HG03135 (cell line): ENCODE measurements at regions not wholly inside any gene's neighbourhood (a gene's known extent, or its start where the extent isn't known, plus 50 kb on each side); places are given as distances from the start of the nearest gene placed in this dataset.
"Not testable (repeated sequence)": the region's sequence is repeated elsewhere in the genome, so short reads cannot be mapped to it uniquely, and the experiment has no call there.

Experiments used
- ATAC-seq: cut with Tn5 transposase; IDR thresholded peaks from one replicate; pipeline ENCODE4 v1.9.1; 2021; ENCODE audit warnings: mild to moderate bottlenecking, moderate library complexity; ENCODE audit not compliant: unreplicated experiment

DNA sequence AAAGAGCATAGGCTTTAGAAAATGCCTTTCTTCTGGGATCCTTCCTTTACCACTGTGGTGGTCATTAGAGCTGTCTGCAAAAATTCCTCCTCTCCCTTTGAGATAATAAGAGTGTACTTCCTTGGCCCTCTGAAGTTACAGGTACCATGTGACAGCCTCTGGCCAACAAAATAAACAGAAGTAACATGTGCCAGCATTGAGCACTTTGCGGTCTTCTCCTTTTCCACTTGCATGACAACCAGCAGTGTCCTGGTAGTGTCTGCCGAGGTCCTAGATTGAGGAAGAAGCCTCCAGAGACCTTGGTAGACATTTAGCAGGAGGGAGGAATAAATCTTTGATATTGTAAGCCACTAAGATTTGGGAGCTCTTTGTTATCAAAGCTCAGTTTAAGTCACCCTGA is 87.5 kb upstream of the ARID1B start:
- no peak for ATAC-seq

DNA sequence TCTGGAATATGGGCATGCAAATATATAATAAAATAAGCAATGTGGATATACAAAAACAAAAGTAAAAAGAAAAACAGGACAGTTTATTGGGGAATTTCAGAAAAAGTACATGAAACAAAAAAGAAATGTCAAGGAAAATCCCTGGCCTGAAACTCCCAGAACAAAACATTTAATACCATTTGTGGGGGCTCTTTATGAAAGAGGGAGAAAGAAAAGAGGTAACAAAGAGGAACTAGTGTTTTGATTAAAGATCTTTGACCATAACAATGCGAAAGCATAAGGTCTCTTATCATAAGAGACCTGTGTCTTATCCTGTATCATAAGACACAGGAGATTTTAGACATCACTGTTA is 88.6 kb upstream of the ARID1B start:
- no peak for ATAC-seq

GRCh38 chr6:156687789-156688619 is 89.2 kb upstream of the ARID1B start:
- no peak for ATAC-seq

GRCh38 chr6:156686995-156687788 is 90.0 kb upstream of the ARID1B start:
- ATAC-seq = peak; percentile 68

- ATAC-seq = peak; percentile 11
These were observed 90.7 kb upstream of the ARID1B start for GRCh38 chr6:156686301-156686994.

DNA sequence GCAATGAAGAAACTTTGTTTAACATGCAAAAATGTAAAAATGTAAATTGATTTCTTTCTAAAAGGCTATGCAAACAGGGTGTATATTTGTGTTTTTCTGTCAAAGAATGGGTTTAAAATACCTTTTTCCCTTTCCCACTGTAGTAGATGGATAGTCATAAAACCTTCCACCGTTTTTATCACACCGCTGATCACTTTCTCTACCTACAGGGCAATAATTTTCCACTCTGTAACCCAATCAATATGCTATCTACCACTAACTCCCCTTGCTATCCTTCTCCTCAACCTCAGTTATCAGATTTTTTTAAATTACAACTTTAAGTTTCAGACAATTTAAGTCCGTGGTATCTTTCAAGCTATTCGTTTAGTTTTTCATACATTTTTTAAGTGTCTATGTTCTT is 91.4 kb upstream of the ARID1B start:
- no peak for ATAC-seq

- ATAC-seq = no peak
These were observed 93.4 kb upstream of the ARID1B start for GRCh38 chr6:156683821-156684220.

DNA sequence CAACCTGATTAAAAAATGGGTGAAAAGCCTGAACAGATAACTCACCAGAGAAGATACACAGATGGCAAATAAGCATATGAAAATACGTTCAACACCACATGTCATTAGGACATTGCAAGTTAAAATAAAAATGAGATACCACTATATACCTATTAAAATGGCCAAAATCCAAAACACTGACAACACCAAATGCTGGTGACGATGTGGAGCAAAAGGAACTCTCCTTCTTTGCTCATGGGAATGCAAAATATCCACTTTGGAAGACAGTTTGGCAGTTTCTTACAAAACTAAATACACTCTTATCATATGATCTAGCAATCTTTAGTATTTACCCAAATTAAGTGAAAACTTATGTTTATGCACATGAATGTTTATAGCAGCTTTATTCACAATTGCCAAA is 100.5 kb upstream of the ARID1B start:
- ATAC-seq = no peak

DNA sequence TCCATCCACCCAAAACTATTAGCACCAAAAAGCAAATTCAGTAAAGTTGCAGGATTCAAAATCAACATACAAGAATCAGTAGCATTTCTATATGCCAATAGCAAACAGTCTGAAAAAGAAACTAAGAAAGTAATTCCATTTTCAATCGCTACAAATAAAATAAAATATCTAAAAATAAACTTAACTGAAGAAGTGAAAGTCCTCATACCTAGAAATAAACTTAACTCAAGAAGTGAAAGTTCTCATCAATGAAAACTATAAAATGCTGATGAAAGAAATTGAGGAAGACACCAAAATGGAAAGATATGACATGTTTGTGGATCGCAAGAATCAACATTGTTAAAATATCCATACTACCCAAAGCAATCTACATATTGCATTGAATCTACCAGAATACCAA is 103.0 kb upstream of the ARID1B start:
- no peak for ATAC-seq

DNA sequence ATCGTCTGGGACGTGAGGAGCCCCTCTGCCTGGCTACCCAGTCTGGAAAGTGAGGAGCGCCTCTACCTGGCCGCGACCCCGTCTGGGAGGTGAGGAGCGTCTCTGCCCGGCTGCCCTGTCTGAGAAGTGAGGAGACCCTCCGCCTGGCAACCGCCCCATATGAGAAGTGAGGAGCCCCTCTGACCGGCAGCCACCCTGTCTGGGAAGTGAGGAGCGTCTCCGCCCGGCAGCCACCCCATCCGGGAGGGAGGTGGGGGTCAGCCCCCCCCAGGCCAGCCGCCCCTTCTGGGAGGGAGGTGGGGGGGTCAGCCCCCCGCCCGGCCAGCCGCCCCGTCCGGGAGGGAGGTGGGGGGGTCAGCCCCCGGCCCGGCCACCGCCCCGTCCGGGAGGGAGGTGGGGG is 107.1 kb upstream of the ARID1B start:
- not testable (repeated sequence) for ATAC-seq

- no peak for ATAC-seq
These were observed 115.1 kb upstream of the ARID1B start for GRCh38 chr6:156662025-156662445.

GRCh38 chr6:156660389-156660788 is 116.8 kb upstream of the ARID1B start:
- no peak for ATAC-seq

DNA sequence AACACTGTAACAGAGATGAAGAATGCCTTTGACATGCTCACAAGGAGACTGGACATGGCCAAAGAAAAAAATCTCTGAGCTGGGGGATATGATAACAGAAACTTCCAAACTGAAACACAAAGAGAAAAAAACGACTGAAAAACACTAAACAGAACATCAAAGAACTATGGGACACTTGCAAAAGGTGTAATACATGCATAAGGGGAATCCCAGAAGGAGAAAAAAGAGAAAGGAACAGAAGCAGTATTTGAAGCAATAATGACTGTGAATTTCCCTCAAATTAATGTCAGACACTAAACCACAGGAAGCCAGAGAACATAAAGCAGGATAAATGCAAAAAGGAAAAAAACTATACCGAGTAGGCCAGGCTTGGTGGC is 117.4 kb upstream of the ARID1B start:
- no peak for ATAC-seq

- ATAC-seq = no peak
These were observed 118.0 kb upstream of the ARID1B start for GRCh38 chr6:156658966-156659821.

- ATAC-seq = no peak
These were observed 118.8 kb upstream of the ARID1B start for GRCh38 chr6:156658186-156658965.

DNA sequence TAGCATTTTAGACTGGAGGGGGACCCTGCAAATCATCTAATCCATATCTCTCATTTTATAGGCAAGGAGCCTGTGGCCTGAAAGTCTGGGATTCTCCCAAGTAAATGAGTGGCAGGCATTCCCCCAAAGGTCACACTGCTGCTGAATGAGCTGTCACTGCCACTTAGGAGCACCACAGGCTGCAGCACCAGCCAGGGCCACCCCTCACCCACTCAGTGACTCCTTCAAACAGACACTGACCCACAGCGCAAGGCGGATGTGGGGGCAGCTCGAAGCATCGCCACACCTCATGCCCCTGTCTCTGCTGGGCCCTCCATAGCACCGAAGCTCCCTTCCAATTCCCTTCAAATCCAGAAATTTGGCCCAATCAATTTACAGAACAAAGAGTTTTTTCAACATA is 119.9 kb upstream of the ARID1B start:
- ATAC-seq = no peak

GRCh38 chr6:156654919-156655918 is 122.0 kb upstream of the ARID1B start:
- ATAC-seq = no peak

DNA sequence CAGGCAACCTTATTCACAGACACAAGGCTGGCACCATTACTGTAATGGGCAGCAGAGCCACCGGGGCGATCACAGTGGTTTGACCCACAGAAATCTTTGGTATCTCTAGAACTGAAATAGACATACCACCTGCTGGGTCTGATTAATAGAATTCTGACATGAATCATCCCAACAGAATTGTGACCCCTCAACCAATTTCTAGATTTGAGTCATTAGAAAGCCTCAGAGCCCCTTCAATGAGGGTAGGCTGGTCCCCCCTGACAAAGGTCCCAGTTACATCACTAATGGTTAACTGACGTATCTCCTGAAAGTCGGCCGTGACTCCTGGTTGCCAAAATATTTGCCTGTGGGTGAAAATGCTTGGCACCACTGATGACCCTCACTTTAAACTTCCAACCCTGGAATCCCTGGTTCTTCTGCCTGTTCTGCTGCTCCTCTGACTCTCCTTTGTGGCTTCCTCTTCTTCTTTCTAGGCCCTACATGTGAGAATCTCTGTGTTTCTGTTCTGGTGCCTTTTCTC is 124.9 kb upstream of the ARID1B start:
- no peak for ATAC-seq

- ATAC-seq = no peak
These were observed 125.7 kb upstream of the ARID1B start for GRCh38 chr6:156651486-156651885.
